Osteocyte (in vitro differentiated cells): ENCODE measurements at regions not wholly inside any gene's neighbourhood (a gene's known extent, or its start where the extent isn't known, plus 50 kb on each side); places are given as distances from the start of the nearest gene placed in this dataset.

Experiments used
- DNase-seq: peaks from one replicate; pipeline ENCODE4 v3.0.0; 2021; ENCODE audit warnings: mixed read lengths; ENCODE audit not compliant: unreplicated experiment; ENCODE audit errors: extremely low spot score
- H3K27ac Mint-ChIP-seq: one replicate; pipeline ENCODE4 v1.8.0; 2021; ENCODE audit warnings: mild to moderate bottlenecking, mixed read lengths; ENCODE audit not compliant: unreplicated experiment
- H3K27me3 Mint-ChIP-seq: one replicate; pipeline ENCODE4 v1.8.0; 2021; ENCODE audit warnings: mixed read lengths; ENCODE audit not compliant: unreplicated experiment
- H3K36me3 Mint-ChIP-seq: one replicate; pipeline ENCODE4 v1.8.0; 2021; ENCODE audit warnings: mixed read lengths; ENCODE audit not compliant: unreplicated experiment
- H3K4me1 Mint-ChIP-seq: one replicate; pipeline ENCODE4 v1.8.0; 2021; ENCODE audit warnings: mixed read lengths; ENCODE audit not compliant: unreplicated experiment
- H3K4me3 Mint-ChIP-seq: one replicate; pipeline ENCODE4 v1.8.0; 2021; ENCODE audit warnings: mild to moderate bottlenecking, moderate library complexity, mixed read lengths; ENCODE audit not compliant: unreplicated experiment
- H3K9me3 Mint-ChIP-seq: one replicate; pipeline ENCODE4 v1.8.0; 2021; ENCODE audit warnings: mixed read lengths; ENCODE audit not compliant: unreplicated experiment
- TF ChIP-seq, protein P1 (sequence below): fragments of 200-600 bp; sonication (generic); IDR thresholded peaks from 2 replicates; pipeline ENCODE4 v1.5.0; 2021; ENCODE audit warnings: antibody characterized with exemption, mild to moderate bottlenecking, moderate library complexity

- Mint-ChIP-seq H3K4me3 (no peak overlapping the region), H3K9me3 (peaks cover 9% of the 10 kb centered on the region), H3K36me3 (peaks cover 2% of the 10 kb centered on the region), H3K27ac (no peak overlapping the region), H3K27me3 (peaks cover 7% of the 10 kb centered on the region), H3K4me1 (peaks cover 10% of the 10 kb centered on the region)
- no peak for DNase-seq
- TF ChIP-seq, protein P1, sequence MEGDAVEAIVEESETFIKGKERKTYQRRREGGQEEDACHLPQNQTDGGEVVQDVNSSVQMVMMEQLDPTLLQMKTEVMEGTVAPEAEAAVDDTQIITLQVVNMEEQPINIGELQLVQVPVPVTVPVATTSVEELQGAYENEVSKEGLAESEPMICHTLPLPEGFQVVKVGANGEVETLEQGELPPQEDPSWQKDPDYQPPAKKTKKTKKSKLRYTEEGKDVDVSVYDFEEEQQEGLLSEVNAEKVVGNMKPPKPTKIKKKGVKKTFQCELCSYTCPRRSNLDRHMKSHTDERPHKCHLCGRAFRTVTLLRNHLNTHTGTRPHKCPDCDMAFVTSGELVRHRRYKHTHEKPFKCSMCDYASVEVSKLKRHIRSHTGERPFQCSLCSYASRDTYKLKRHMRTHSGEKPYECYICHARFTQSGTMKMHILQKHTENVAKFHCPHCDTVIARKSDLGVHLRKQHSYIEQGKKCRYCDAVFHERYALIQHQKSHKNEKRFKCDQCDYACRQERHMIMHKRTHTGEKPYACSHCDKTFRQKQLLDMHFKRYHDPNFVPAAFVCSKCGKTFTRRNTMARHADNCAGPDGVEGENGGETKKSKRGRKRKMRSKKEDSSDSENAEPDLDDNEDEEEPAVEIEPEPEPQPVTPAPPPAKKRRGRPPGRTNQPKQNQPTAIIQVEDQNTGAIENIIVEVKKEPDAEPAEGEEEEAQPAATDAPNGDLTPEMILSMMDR = no peak
Observed at GRCh38 chr13:44031555-44031954, 151.9 kb downstream of the LACC1 start.

GRCh38 chr13:44032802-44033201 lies 153.1 kb downstream of the LACC1 start:
- Mint-ChIP-seq H3K4me1 (peaks cover 10% of the 10 kb centered on the region), H3K9me3 (peaks cover 9% of the 10 kb centered on the region), H3K4me3 (no peak overlapping the region), H3K27ac (no peak overlapping the region), H3K36me3 (peaks cover 2% of the 10 kb centered on the region), H3K27me3 (peaks cover 7% of the 10 kb centered on the region)
- TF ChIP-seq, protein P1 = no peak
- DNase-seq = no peak

DNA sequence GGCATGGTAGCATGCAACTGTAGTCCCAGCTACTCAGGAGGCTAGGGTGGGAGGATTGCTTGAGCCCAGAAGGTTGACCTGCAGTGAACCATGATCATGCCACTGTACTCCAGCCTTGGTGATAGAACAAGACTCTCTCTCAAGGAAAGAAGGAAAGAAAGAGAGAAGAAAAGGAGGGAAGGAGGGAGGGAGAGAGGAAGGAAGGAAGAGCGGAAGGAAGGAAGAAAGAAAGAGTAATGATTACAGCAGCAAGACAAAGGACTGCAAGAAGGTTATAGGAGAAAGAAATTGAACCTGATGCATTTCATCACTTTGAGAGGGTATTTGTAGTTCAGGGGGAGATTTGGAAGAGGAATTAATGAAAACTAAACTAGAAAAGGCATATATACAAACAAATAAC lies 155.7 kb downstream of the LACC1 start:
- Mint-ChIP-seq H3K9me3 (peaks cover 9% of the 10 kb centered on the region), H3K4me3 (no peak overlapping the region), H3K36me3 (peaks cover 2% of the 10 kb centered on the region), H3K27me3 (peaks cover 7% of the 10 kb centered on the region), H3K27ac (no peak overlapping the region), H3K4me1 (peaks cover 9% of the 10 kb centered on the region)
- DNase-seq = no peak
- TF ChIP-seq, protein P1 = no peak

DNA sequence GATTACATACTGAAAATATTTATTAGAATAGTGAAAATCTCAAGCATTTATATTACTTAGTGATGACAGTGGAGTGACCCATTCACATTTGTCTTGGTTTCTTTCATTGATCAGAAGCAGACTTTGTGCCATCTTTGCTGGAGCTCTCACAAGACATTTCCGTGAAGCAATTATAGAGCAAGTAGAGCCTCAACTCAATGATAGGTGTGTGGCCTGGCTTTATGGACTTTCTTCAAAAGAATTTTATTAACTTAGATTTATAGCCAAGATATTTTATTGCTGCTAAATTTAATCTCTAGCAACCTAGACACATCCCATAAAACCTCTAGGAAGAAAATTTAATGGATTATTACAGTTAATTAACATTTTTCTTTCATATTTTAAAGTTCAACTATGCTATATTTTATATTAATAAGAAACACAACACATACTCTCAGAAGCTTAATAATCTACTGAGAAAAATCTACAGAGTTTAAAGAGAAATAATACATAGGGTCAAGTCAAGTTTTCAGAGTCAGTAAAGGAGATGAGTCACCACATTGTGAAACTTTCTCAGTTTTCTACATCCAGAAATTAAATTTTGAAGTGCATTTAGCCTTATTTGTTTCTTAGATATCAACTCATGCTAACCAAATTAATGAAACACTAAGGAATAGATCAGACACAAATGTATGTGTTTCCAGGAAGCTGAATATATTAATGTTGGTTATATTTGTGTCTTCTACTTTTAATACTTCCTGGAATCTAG lies 160.5 kb downstream of the LACC1 start:
- no peak for DNase-seq
- Mint-ChIP-seq H3K27ac (peak overlapping the region; percentile 79), H3K9me3 (peaks cover 5% of the 10 kb centered on the region), H3K4me1 (peaks cover 30% of the 10 kb centered on the region), H3K36me3 (no peaks in the 10 kb centered on the region), H3K4me3 (no peak overlapping the region), H3K27me3 (peaks cover 3% of the 10 kb centered on the region)
- TF ChIP-seq, protein P1 = no peak

DNA sequence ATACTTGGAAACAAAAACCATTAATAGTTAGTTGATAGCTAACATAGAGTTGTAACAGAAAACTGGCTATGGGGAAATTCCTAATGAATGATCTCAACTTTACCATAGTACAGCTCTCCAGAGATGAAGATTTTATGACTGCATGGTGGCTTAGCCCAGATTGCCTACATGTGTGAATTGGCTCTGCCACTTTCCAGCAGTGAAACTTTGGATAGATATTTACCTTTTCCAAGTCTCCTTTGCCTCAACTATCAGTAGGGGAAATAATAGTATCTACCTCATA lies 161.1 kb downstream of the LACC1 start:
- Mint-ChIP-seq H3K27ac (peak overlapping the region; percentile 79), H3K4me3 (no peak overlapping the region), H3K9me3 (peaks cover under 1% of the 10 kb centered on the region), H3K4me1 (peaks cover 34% of the 10 kb centered on the region), H3K27me3 (no peaks in the 10 kb centered on the region), H3K36me3 (no peaks in the 10 kb centered on the region)
- TF ChIP-seq, protein P1 = no peak
- DNase-seq = no peak
